B cell (primary cell): ENCODE measurements at regions not wholly inside any gene's neighbourhood (a gene's known extent, or its start where the extent isn't known, plus 50 kb on each side); places are given as distances from the start of the nearest gene placed in this dataset.
A peak's percentile ranks its signal among the peaks of the same experiment; 100 is the strongest.

ENCODE experiments used
- ATAC-seq: fragments of 200-7000 bp; cut with Tn5 transposase; one replicate; pipeline ENCODE4 v1.10.0; 2021; ENCODE audit warnings: low read depth, mild to moderate bottlenecking, moderate number of reproducible peaks, moderate library complexity
- CTCF ChIA-PET: fragments of 350-600 bp; sonication (Branson Sonifier 250); formaldehyde crosslinking; loops from one replicate; lab custom pipeline; 2021; ENCODE audit warnings: antibody characterized with exemption, inconsistent platforms; lab: Charles Lee
- POLR2A ChIA-PET: fragments of 350-600 bp; sonication (Branson Sonifier 250); formaldehyde crosslinking; loops from one replicate; lab custom pipeline; 2021; ENCODE audit warnings: antibody characterized with exemption; lab: Charles Lee
- DNase-seq: peaks from one replicate; pipeline ENCODE4 v3.0.0; 2013
- H2AFZ ChIP-seq: 2 replicates; pipeline ENCODE4 v1.6.1; 2012; ENCODE audit warnings: mild to moderate bottlenecking, low read depth, low read length; ENCODE audit not compliant: insufficient read depth, poor library complexity, severe bottlenecking
- H3K27ac ChIP-seq, 2 donors: 1 replicate in 1 of 2; 2 replicates in 1 of 2; pipeline ENCODE4 v1.5.1; 2012 to 2013; ENCODE audit warnings: low read length in 2 of 2, mild to moderate bottlenecking in 2 of 2, moderate library complexity in 1 of 2
- H3K27me3 ChIP-seq, 4 experiments: fragments of 200-600 bp in 1 of 4; sonication (generic) in 1 of 4; replicated peaks in 1 of 4; 1 replicate in 2 of 4; 2 replicates in 2 of 4; pipeline versions ENCODE4 v1.6.1 to v1.7.0; 2013 to 2016; ENCODE audit warnings: low read length in 3 of 4, mild to moderate bottlenecking in 2 of 4, mixed read lengths in 1 of 4, moderate library complexity in 1 of 4; ENCODE audit not compliant: insufficient read depth in 4 of 4, control insufficient read depth in 3 of 4; ENCODE audit errors: control extremely low read depth in 1 of 4
- H3K36me3 ChIP-seq, 2 experiments: replicated peaks in 1 of 2; 1 replicate in 1 of 2; 2 replicates in 1 of 2; pipeline versions ENCODE4 v1.6.1 to v1.7.1; 2013; ENCODE audit warnings: low read length in 1 of 2; ENCODE audit not compliant: insufficient read depth in 2 of 2, control insufficient read depth in 1 of 2; ENCODE audit errors: control extremely low read depth in 1 of 2, extremely low read depth in 1 of 2
- H3K4me1 ChIP-seq, 2 donors: fragments of 200-600 bp in 1 of 2; sonication (generic) in 1 of 2; 1 replicate in 1 of 2; 2 replicates in 1 of 2; pipeline versions ENCODE4 v1.5.1 to v1.6.1; 2013 to 2017; ENCODE audit warnings: low read length in 2 of 2; ENCODE audit not compliant: control insufficient read depth in 2 of 2, insufficient read depth in 2 of 2
- H3K4me2 ChIP-seq: replicated peaks from 2 replicates; pipeline ENCODE3; 2012; ENCODE audit warnings: mild to moderate bottlenecking, low read depth, low read length; ENCODE audit not compliant: poor library complexity, severe bottlenecking
- H3K4me3 ChIP-seq, 5 experiments: fragments of 200-600 bp in 1 of 5; sonication (generic) in 1 of 5; 1 replicate in 3 of 5; 2 replicates in 2 of 5; pipeline versions ENCODE4 v1.5.1 to v1.7.0; 2011 to 2016; ENCODE audit warnings: low read length in 4 of 5, mild to moderate bottlenecking in 4 of 5, low read depth in 2 of 5, control low read depth in 1 of 5, moderate library complexity in 1 of 5; ENCODE audit not compliant: insufficient read depth in 1 of 5; ENCODE audit errors: control extremely low read depth in 1 of 5, extremely low read depth in 1 of 5
- H3K79me2 ChIP-seq: fragments of 200-600 bp; sonication (generic); one replicate; pipeline ENCODE4 v1.6.0; 2016; ENCODE audit warnings: low read length; ENCODE audit not compliant: control insufficient read depth, insufficient read depth
- H3K9ac ChIP-seq: fragments of 200-600 bp; sonication (generic); 2 replicates; pipeline ENCODE4 v1.6.1; 2017; ENCODE audit warnings: mild to moderate bottlenecking, low read length, moderate library complexity
- H3K9me3 ChIP-seq, 3 donors: one replicate each; pipeline versions ENCODE4 v1.6.1 to v1.7.1; 2013; ENCODE audit warnings: low read length in 2 of 3; ENCODE audit not compliant: control insufficient read depth in 2 of 3, insufficient read depth in 1 of 3; ENCODE audit errors: control extremely low read depth in 1 of 3
- H4K20me1 ChIP-seq: 2 replicates; pipeline ENCODE4 v1.6.0; 2012; ENCODE audit warnings: mild to moderate bottlenecking, low read length; ENCODE audit not compliant: insufficient read depth, control insufficient read depth, poor library complexity, severe bottlenecking
- H3K27ac Mint-ChIP-seq: one replicate; pipeline ENCODE4 v1.8.0; 2021; ENCODE audit warnings: mixed read lengths
- H3K27me3 Mint-ChIP-seq: one replicate; pipeline ENCODE4 v1.8.0; 2021; ENCODE audit warnings: mixed read lengths
- H3K4me1 Mint-ChIP-seq: one replicate; pipeline ENCODE4 v1.8.0; 2021; ENCODE audit warnings: mixed read lengths
- H3K4me3 Mint-ChIP-seq: one replicate; pipeline ENCODE4 v1.8.0; 2021; ENCODE audit warnings: mixed read lengths
- H3K9me3 Mint-ChIP-seq: one replicate; pipeline ENCODE4 v1.8.0; 2022; ENCODE audit warnings: mixed read lengths; ENCODE audit not compliant: insufficient read depth
- EZH2 ChIP-seq: IDR thresholded peaks from 2 replicates; pipeline ENCODE4 v1.6.1; 2012; ENCODE audit warnings: borderline replicate concordance, low read depth, mild to moderate bottlenecking, moderate library complexity, low read length; ENCODE audit not compliant: insufficient read depth, poor library complexity, severe bottlenecking
- WGBS: methylation state at CpG from one replicate; pipeline ENCODE4 v1.1.5; 2013; ENCODE audit warnings: missing lambda C conversion rate; ENCODE audit not compliant: insufficient coverage; 5-methylcytosine and 5-hydroxymethylcytosine counted together
- intact Hi-C: fragments of 100-400 bp; cut with micrococcal nuclease; formaldehyde crosslinking; loops from one replicate; pipeline ENCODE4 v1.10.0; 2022
- TF ChIP-seq, protein P1 (sequence below): fragments of 200-600 bp; IDR thresholded peaks from one replicate; pipeline ENCODE4 v1.8.0; 2022; ENCODE audit warnings: antibody characterized with exemption, mild to moderate bottlenecking

DNA sequence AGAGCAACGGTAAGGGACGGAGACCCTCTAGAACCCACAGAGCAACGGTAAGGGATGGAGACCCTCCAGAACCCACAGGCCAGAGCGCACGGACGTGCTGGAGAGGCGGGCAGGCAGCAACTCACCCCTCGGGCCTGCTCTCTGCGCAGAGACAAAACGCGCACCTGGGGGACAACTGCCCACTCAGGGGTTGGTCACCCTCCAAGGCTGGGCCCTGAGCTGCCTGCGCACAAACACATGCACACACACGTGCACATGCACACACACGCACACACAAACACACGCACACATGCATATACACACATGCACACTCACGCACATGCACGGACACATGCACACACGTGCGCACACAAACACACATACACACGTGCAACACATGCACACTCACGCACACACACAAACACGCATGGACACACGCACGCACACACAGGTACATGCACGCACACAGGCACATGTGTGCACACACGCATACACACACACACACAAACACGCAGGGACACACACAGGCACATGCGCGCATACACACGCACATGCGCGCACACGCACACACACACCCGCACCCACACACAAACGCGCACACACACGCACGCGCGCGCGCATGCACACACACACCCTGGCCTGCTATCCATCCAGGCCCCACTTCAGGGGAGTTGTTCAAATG, 88.3 kb downstream of the NCOR2 start:
- Histone ChIP-seq H3K79me2 (peaks cover 39% of the 10 kb centered on the region), H3K27ac (no peak overlapping the region), H3K9ac (no peak overlapping the region), H3K4me2 (no peak overlapping the region), H3K4me3 (no peak overlapping the region), H3K36me3 (peaks cover 0 to 32% of the 10 kb centered on the region in 2 experiments), H4K20me1 (peaks cover 63% of the 10 kb centered on the region), H2AFZ (no peak overlapping the region), H3K27me3 (no peaks in the 10 kb centered on the region), H3K9me3 (peaks cover 0 to 58% (median 21%) of the 10 kb centered on the region in 3 donors), H3K4me1 (peaks cover 25 to 49% of the 10 kb centered on the region in 2 donors)
- ATAC-seq (no peak), DNase-seq (no peak)
- over 99% methylated on average over 40 of the region's 42 CpGs for WGBS
- no peaks in the 10 kb centered on the region for H3K27me3 Mint-ChIP-seq
- peak overlapping the region; percentile 4 for H3K27ac Mint-ChIP-seq
- ChIA-PET POLR2A (interaction anchor here (1.4 kb wide), 1 partner anchor 13 kb away, joined by 14 read pairs; no protein-coding TSS in a partner anchor), CTCF (no interaction called here)
- TF ChIP-seq EZH2 = no peak
- TF ChIP-seq, protein P1, sequence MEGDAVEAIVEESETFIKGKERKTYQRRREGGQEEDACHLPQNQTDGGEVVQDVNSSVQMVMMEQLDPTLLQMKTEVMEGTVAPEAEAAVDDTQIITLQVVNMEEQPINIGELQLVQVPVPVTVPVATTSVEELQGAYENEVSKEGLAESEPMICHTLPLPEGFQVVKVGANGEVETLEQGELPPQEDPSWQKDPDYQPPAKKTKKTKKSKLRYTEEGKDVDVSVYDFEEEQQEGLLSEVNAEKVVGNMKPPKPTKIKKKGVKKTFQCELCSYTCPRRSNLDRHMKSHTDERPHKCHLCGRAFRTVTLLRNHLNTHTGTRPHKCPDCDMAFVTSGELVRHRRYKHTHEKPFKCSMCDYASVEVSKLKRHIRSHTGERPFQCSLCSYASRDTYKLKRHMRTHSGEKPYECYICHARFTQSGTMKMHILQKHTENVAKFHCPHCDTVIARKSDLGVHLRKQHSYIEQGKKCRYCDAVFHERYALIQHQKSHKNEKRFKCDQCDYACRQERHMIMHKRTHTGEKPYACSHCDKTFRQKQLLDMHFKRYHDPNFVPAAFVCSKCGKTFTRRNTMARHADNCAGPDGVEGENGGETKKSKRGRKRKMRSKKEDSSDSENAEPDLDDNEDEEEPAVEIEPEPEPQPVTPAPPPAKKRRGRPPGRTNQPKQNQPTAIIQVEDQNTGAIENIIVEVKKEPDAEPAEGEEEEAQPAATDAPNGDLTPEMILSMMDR = no peak
- intact Hi-C loops = no loop called here
- peaks cover 7% of the 10 kb centered on the region for H3K9me3 Mint-ChIP-seq
- H3K4me1 Mint-ChIP-seq = peaks cover 53% of the 10 kb centered on the region
- H3K4me3 Mint-ChIP-seq = peak overlapping the region; percentile 24

DNA sequence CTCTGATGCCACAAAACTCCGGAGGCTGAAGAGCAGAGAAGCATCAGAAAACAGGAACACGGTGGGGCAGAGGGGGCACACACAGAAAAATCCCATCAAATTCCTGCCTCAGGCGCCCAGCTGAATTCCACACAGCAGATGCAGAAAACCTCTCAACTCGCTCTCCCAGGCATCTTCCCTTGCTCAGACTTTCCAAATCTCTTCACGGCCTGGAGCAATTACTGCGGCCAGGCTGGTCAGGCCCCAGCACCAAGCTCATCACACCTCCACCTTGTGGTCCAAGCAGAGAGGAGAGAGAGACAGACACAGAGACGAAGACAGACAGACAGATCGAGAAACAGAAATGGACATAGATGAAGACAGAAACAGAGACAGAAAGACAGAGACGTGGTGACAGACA, 89.0 kb downstream of the NCOR2 start:
- Histone ChIP-seq H3K27me3 (no peaks in the 10 kb centered on the region), H3K9ac (no peak overlapping the region), H3K36me3 (peaks cover 0 to 37% of the 10 kb centered on the region in 2 experiments), H3K4me3 (no peak overlapping the region), H3K79me2 (peaks cover 44% of the 10 kb centered on the region), H3K9me3 (peaks cover 0 to 58% (median 21%) of the 10 kb centered on the region in 3 donors), H3K4me1 (peaks cover 25 to 47% of the 10 kb centered on the region in 2 donors), H2AFZ (no peak overlapping the region), H3K27ac (no peak overlapping the region), H4K20me1 (peaks cover 56% of the 10 kb centered on the region), H3K4me2 (no peak overlapping the region)
- TF ChIP-seq, protein P1 = no peak
- TF ChIP-seq EZH2 = no peak
- intact Hi-C loops = no loop called here
- peaks cover 12% of the 10 kb centered on the region for H3K9me3 Mint-ChIP-seq
- H3K27ac Mint-ChIP-seq = no peak overlapping the region
- no peak for ATAC-seq
- ChIA-PET CTCF (no interaction called here), POLR2A (no interaction called here)
- no peaks in the 10 kb centered on the region for H3K27me3 Mint-ChIP-seq
- peaks cover 49% of the 10 kb centered on the region for H3K4me1 Mint-ChIP-seq
- DNase-seq = no peak
- H3K4me3 Mint-ChIP-seq = peak overlapping the region; percentile 10
- 94% methylated on average over 7 of the region's 9 CpGs for WGBS
